H9 (cell line): ENCODE measurements at regions not wholly inside any gene's neighbourhood (a gene's known extent, or its start where the extent isn't known, plus 50 kb on each side); places are given as distances from the start of the nearest gene placed in this dataset.

ENCODE experiments used
- DNase-seq: peaks from one replicate; pipeline ENCODE4 v3.0.0-alpha.2; 2017
- H2AFZ ChIP-seq: one replicate; pipeline ENCODE4 v1.6.1; 2013; ENCODE audit warnings: mild to moderate bottlenecking, low read length, control low read depth, moderate library complexity
- H2AK5ac ChIP-seq: 2 replicates; pipeline ENCODE4 v1.6.1; 2013; ENCODE audit warnings: low read length, control low read depth, mixed read lengths; ENCODE audit not compliant: insufficient read length
- H2BK120ac ChIP-seq: one replicate; pipeline ENCODE4 v1.6.1; 2013; ENCODE audit warnings: low read depth, mild to moderate bottlenecking, low read length, control low read depth, inconsistent platforms; ENCODE audit not compliant: poor library complexity, severe bottlenecking
- H2BK12ac ChIP-seq: 2 replicates; pipeline ENCODE4 v1.6.1; 2013; ENCODE audit warnings: low read length, control low read depth, mixed read lengths, low read depth; ENCODE audit not compliant: insufficient read length
- H2BK15ac ChIP-seq: 2 replicates; pipeline ENCODE4 v1.6.1; 2013; ENCODE audit warnings: low read depth, low read length, control low read depth
- H2BK20ac ChIP-seq: one replicate; pipeline ENCODE4 v1.6.1; 2013; ENCODE audit warnings: low read depth, mild to moderate bottlenecking, low read length, control low read depth, inconsistent platforms; ENCODE audit not compliant: poor library complexity, severe bottlenecking
- H2BK5ac ChIP-seq: 2 replicates; pipeline ENCODE4 v1.6.1; 2013; ENCODE audit warnings: low read length, control low read depth, mixed read lengths; ENCODE audit not compliant: insufficient read length
- H3K14ac ChIP-seq: 2 replicates; pipeline ENCODE4 v1.6.1; 2013; ENCODE audit warnings: low read length, control low read depth; ENCODE audit not compliant: insufficient read depth
- H3K18ac ChIP-seq: 2 replicates; pipeline ENCODE4 v1.6.1; 2013; ENCODE audit warnings: low read depth, mild to moderate bottlenecking, mixed read lengths, low read length, control low read depth; ENCODE audit not compliant: insufficient read length
- H3K23ac ChIP-seq: 2 replicates; pipeline ENCODE4 v1.6.1; 2013; ENCODE audit warnings: low read length, control low read depth, mixed read lengths, low read depth; ENCODE audit not compliant: insufficient read length
- H3K23me2 ChIP-seq: 2 replicates; pipeline ENCODE4 v1.6.1; 2013; ENCODE audit warnings: low read depth, mild to moderate bottlenecking, mixed read lengths, low read length, control low read depth; ENCODE audit not compliant: insufficient read length, poor library complexity, severe bottlenecking
- H3K27ac ChIP-seq: 2 replicates; pipeline ENCODE4 v1.5.1; 2013; ENCODE audit warnings: low read length, control low read depth, mixed read lengths, low read depth; ENCODE audit not compliant: insufficient read length
- H3K27me3 ChIP-seq: 2 replicates; pipeline ENCODE4 v1.6.1; 2013; ENCODE audit warnings: low read length, control low read depth, inconsistent platforms; ENCODE audit not compliant: insufficient read depth
- H3K4ac ChIP-seq: 2 replicates; pipeline ENCODE4 v1.6.1; 2013; ENCODE audit warnings: low read depth, mild to moderate bottlenecking, control low read depth, inconsistent platforms, low read length, moderate library complexity
- H3K4me1 ChIP-seq: 2 replicates; pipeline ENCODE4 v1.6.1; 2013; ENCODE audit warnings: low read length, control low read depth, inconsistent platforms; ENCODE audit not compliant: insufficient read depth
- H3K4me2 ChIP-seq: 2 replicates; pipeline ENCODE4 v1.6.1; 2013; ENCODE audit warnings: low read length, control low read depth, mixed read lengths; ENCODE audit not compliant: insufficient read length, insufficient read depth
- H3K56ac ChIP-seq: 2 replicates; pipeline ENCODE4 v1.6.1; 2013; ENCODE audit warnings: low read depth, mild to moderate bottlenecking, mixed read lengths, low read length, control low read depth; ENCODE audit not compliant: insufficient read length
- H3K79me1 ChIP-seq: 2 replicates; pipeline ENCODE4 v1.6.1; 2013; ENCODE audit warnings: low read depth, mild to moderate bottlenecking, moderate library complexity, low read length, control low read depth, inconsistent platforms; ENCODE audit not compliant: insufficient read depth, poor library complexity, severe bottlenecking
- H3K79me2 ChIP-seq: 2 replicates; pipeline ENCODE4 v1.6.1; 2013; ENCODE audit warnings: low read length, control low read depth, inconsistent platforms; ENCODE audit not compliant: insufficient read depth
- H3K9ac ChIP-seq: 2 replicates; pipeline ENCODE4 v1.6.1; 2013; ENCODE audit warnings: low read length, control low read depth, mixed read lengths; ENCODE audit not compliant: insufficient read length; ENCODE audit errors: extremely low read depth
- H3K9me3 ChIP-seq: one replicate; pipeline ENCODE4 v1.6.1; 2013; ENCODE audit warnings: low read depth, low read length, inconsistent platforms; ENCODE audit not compliant: control insufficient read depth
- H3T11ph ChIP-seq: one replicate; pipeline ENCODE4 v1.6.1; 2013; ENCODE audit warnings: mild to moderate bottlenecking, low read length, control low read depth, inconsistent platforms
- H4K20me1 ChIP-seq: one replicate; pipeline ENCODE4 v1.6.1; 2013; ENCODE audit not compliant: control insufficient read depth, insufficient read length, insufficient read depth
- H4K5ac ChIP-seq: 2 replicates; pipeline ENCODE4 v1.6.1; 2013; ENCODE audit warnings: low read depth, mild to moderate bottlenecking, mixed read lengths, low read length, control low read depth; ENCODE audit not compliant: insufficient read length
- H4K8ac ChIP-seq: replicated peaks from 2 replicates; pipeline ENCODE4 v1.6.1; 2013; ENCODE audit warnings: low read length, control low read depth, mixed read lengths, low read depth; ENCODE audit not compliant: insufficient read length
- H4K91ac ChIP-seq: 2 replicates; pipeline ENCODE4 v1.6.1; 2013; ENCODE audit warnings: low read depth, mild to moderate bottlenecking, moderate library complexity, mixed read lengths, low read length, control low read depth; ENCODE audit not compliant: insufficient read length
- H3K27ac Mint-ChIP-seq, 3 experiments: 2 replicates in 2 of 3; 3 replicates in 1 of 3; pipeline ENCODE4 v1.8.0; 2020 to 2021; ENCODE audit warnings: mixed read lengths in 3 of 3, mild to moderate bottlenecking in 1 of 3, moderate library complexity in 1 of 3
- H3K27me3 Mint-ChIP-seq: 2 replicates; pipeline ENCODE4 v1.8.0; 2021; ENCODE audit warnings: low read depth, mild to moderate bottlenecking, moderate library complexity, mixed read lengths
- H3K36me3 Mint-ChIP-seq, 3 experiments: 2 replicates in 2 of 3; 3 replicates in 1 of 3; pipeline ENCODE4 v1.8.0; 2020 to 2021; ENCODE audit warnings: low read depth in 3 of 3, mixed read lengths in 3 of 3; ENCODE audit not compliant: insufficient read depth in 1 of 3
- H3K4me1 Mint-ChIP-seq, 2 experiments: 2 replicates each; pipeline ENCODE4 v1.8.0; 2020; ENCODE audit warnings: mixed read lengths in 2 of 2
- H3K4me3 Mint-ChIP-seq, 2 experiments: 2 replicates in 1 of 2; 3 replicates in 1 of 2; pipeline ENCODE4 v1.8.0; 2020 to 2021; ENCODE audit warnings: mild to moderate bottlenecking in 2 of 2, mixed read lengths in 2 of 2, moderate library complexity in 1 of 2
- H3K9me3 Mint-ChIP-seq, 2 experiments: 2 replicates in 1 of 2; 3 replicates in 1 of 2; pipeline ENCODE4 v1.8.0; 2020; ENCODE audit warnings: mild to moderate bottlenecking in 2 of 2, mixed read lengths in 2 of 2, moderate library complexity in 1 of 2
- CTCF ChIP-seq: fragments of 200-600 bp; sonication (generic); conservative IDR thresholded peaks from 3 replicates; pipeline ENCODE4 v1.8.0; 2021; ENCODE audit warnings: antibody characterized with exemption, mild to moderate bottlenecking
- WGBS: extraction: QIAGEN DNeasy Blood & Tissue Kit; methylation state at CpG from one replicate; pipeline ENCODE4 v1.1.7; 2013; ENCODE audit warnings: missing lambda C conversion rate, low lambda C conversion rate, mixed read lengths; ENCODE audit not compliant: insufficient read length; ENCODE audit errors: extremely low coverage; 5-methylcytosine and 5-hydroxymethylcytosine counted together

GRCh38 chr5:15263406-15263805 is 236.6 kb upstream of the FBXL7 start:
- no peak overlapping the region for H3T11ph ChIP-seq
- H3K79me1 ChIP-seq, result no peaks in the 10 kb centered on the region
- H3K9me3 Mint-ChIP-seq, result no peaks in the 10 kb centered on the region
- H3K9me3 ChIP-seq, result no peaks in the 10 kb centered on the region
- H4K5ac ChIP-seq, result no peak overlapping the region
- no peak overlapping the region for H2BK5ac ChIP-seq
- H3K23me2 ChIP-seq, result no peaks in the 10 kb centered on the region
- no peak overlapping the region for H3K18ac ChIP-seq
- no peak overlapping the region for H4K91ac ChIP-seq
- no peak overlapping the region for H2BK12ac ChIP-seq
- no peaks in the 10 kb centered on the region for H3K27me3 ChIP-seq
- H3K23ac ChIP-seq, result no peak overlapping the region
- no CpG with 5 or more reads among the region's 2 CpGs for WGBS
- H2AK5ac ChIP-seq, result no peak overlapping the region
- no peaks in the 10 kb centered on the region; the same call in 1 of the 2 replicates for H3K27me3 Mint-ChIP-seq
- no peak overlapping the region for H3K9ac ChIP-seq
- no peak overlapping the region for H3K56ac ChIP-seq
- no peak overlapping the region for H2BK15ac ChIP-seq
- H2BK120ac ChIP-seq, result no peak overlapping the region
- no peak overlapping the region for H3K27ac Mint-ChIP-seq
- no peak for DNase-seq
- peaks cover 8 to 10% of the 10 kb centered on the region in 2 experiments for H3K4me1 Mint-ChIP-seq
- H2AFZ ChIP-seq, result no peak overlapping the region
- no peak overlapping the region for H4K8ac ChIP-seq
- H3K27ac ChIP-seq, result no peak overlapping the region
- no peaks in the 10 kb centered on the region for H4K20me1 ChIP-seq
- no peak overlapping the region for H3K4ac ChIP-seq
- TF ChIP-seq CTCF, result no peak
- 0 out of 2 replicates have a peak, but pooled peaks cover 5% of the 10 kb centered on the region for H3K4me1 ChIP-seq
- no peak overlapping the region for H3K14ac ChIP-seq
- no peak overlapping the region for H3K4me2 ChIP-seq
- H3K36me3 Mint-ChIP-seq, result no peaks in the 10 kb centered on the region
- no peak overlapping the region for H2BK20ac ChIP-seq
- no peak overlapping the region for H3K4me3 Mint-ChIP-seq
- H3K79me2 ChIP-seq, result no peaks in the 10 kb centered on the region
